ENCODE measurements at regions not wholly inside any gene's neighbourhood (a gene's known extent, or its start where the extent isn't known, plus 50 kb on each side); places are given as distances from the start of the nearest gene placed in this dataset.

- no peak overlapping the region for H3K4me3 Mint-ChIP-seq
- Histone ChIP-seq H3K27ac (ENCODE audit: low read depth, low read length) (no peak overlapping the region), H3K9me3 (ENCODE audit: control insufficient read depth in 2 of 3, low read length in 3 of 3) (no peaks in the 10 kb centered on the region), H3K4me3 (ENCODE audit: low read length) (no peak overlapping the region), H3K36me3 (ENCODE audit: control insufficient read depth in 2 of 3, insufficient read depth in 3 of 3, low read length in 3 of 3) (no peaks in the 10 kb centered on the region), H3K4me1 (ENCODE audit: control insufficient read depth in 2 of 2, insufficient read depth in 2 of 2, low read length in 2 of 2) (no peaks in the 10 kb centered on the region), H3K27me3 (ENCODE audit: control insufficient read depth in 2 of 2, insufficient read depth in 2 of 2, low read length in 2 of 2) (no peaks in the 10 kb centered on the region)
- ChIA-PET CTCF (no interaction called here), POLR2A (no interaction called here)
- DNase-seq (no peak), ATAC-seq (no peak)
- no peaks in the 10 kb centered on the region for H3K4me1 Mint-ChIP-seq
- H3K27ac Mint-ChIP-seq = no peak overlapping the region
- H3K9me3 Mint-ChIP-seq = peaks cover 0 to 3% (median 0%) of the 10 kb centered on the region in 11 donors
- H3K36me3 Mint-ChIP-seq = no peaks in the 10 kb centered on the region
- intact Hi-C loops (cut with micrococcal nuclease) = no loop called here
- H3K27me3 Mint-ChIP-seq = peaks cover 3 to 9% (median 7%) of the 10 kb centered on the region in 5 donors
Measured at GRCh38 chr6:148109732-148110131, 232.9 kb upstream of the SASH1 start.

- no peak overlapping the region for H3K4me3 Mint-ChIP-seq
- intact Hi-C loops (cut with micrococcal nuclease) = no loop called here
- POLR2A ChIA-PET = no interaction called here
- Histone ChIP-seq H3K4me3 (ENCODE audit: low read length) (no peak overlapping the region), H3K27me3 (ENCODE audit: control insufficient read depth in 2 of 2, insufficient read depth in 2 of 2, low read length in 2 of 2) (no peaks in the 10 kb centered on the region), H3K4me1 (ENCODE audit: control insufficient read depth in 2 of 2, insufficient read depth in 2 of 2, low read length in 2 of 2) (no peaks in the 10 kb centered on the region), H3K9me3 (ENCODE audit: control insufficient read depth in 2 of 3, low read length in 3 of 3) (no peaks in the 10 kb centered on the region), H3K27ac (ENCODE audit: low read depth, low read length) (no peak overlapping the region), H3K36me3 (ENCODE audit: control insufficient read depth in 2 of 3, insufficient read depth in 3 of 3, low read length in 3 of 3) (no peaks in the 10 kb centered on the region)
- H3K36me3 Mint-ChIP-seq = no peaks in the 10 kb centered on the region
- ATAC-seq (no peak), DNase-seq (no peak)
- H3K9me3 Mint-ChIP-seq = peaks cover 0 to 3% (median 0%) of the 10 kb centered on the region in 11 donors
- peaks cover 0 to 8% (median 4%) of the 10 kb centered on the region in 5 donors for H3K27me3 Mint-ChIP-seq
- CTCF ChIA-PET = no interaction called here
- H3K4me1 Mint-ChIP-seq = no peaks in the 10 kb centered on the region
- H3K27ac Mint-ChIP-seq = no peak overlapping the region
Measured at GRCh38 chr6:148110925-148111324, 231.7 kb upstream of the SASH1 start.

GRCh38 chr6:148112851-148113319 lies 229.8 kb upstream of the SASH1 start:
- peaks cover 0 to 3% (median 0%) of the 10 kb centered on the region in 11 donors for H3K9me3 Mint-ChIP-seq
- intact Hi-C loops (cut with micrococcal nuclease) = no loop called here
- H3K4me1 Mint-ChIP-seq = no peaks in the 10 kb centered on the region
- Histone ChIP-seq H3K27me3 (ENCODE audit: control insufficient read depth in 2 of 2, insufficient read depth in 2 of 2, low read length in 2 of 2) (no peaks in the 10 kb centered on the region), H3K4me3 (ENCODE audit: low read length) (no peak overlapping the region), H3K36me3 (ENCODE audit: control insufficient read depth in 2 of 3, insufficient read depth in 3 of 3, low read length in 3 of 3) (no peaks in the 10 kb centered on the region), H3K27ac (ENCODE audit: low read depth, low read length) (no peak overlapping the region), H3K4me1 (ENCODE audit: control insufficient read depth in 2 of 2, insufficient read depth in 2 of 2, low read length in 2 of 2) (no peaks in the 10 kb centered on the region), H3K9me3 (ENCODE audit: control insufficient read depth in 2 of 3, low read length in 3 of 3) (no peaks in the 10 kb centered on the region)
- ChIA-PET CTCF (no interaction called here), POLR2A (no interaction called here)
- ATAC-seq (no peak), DNase-seq (no peak)
- peaks cover 0 to 8% (median 4%) of the 10 kb centered on the region in 5 donors for H3K27me3 Mint-ChIP-seq
- no peaks in the 10 kb centered on the region for H3K36me3 Mint-ChIP-seq
- H3K27ac Mint-ChIP-seq = no peak overlapping the region
- no peak overlapping the region for H3K4me3 Mint-ChIP-seq

GRCh38 chr6:148116001-148116400 lies 226.6 kb upstream of the SASH1 start:
- H3K4me3 ChIP-seq (ENCODE audit: low read length) = no peak overlapping the region
- ChIA-PET CTCF (no interaction called here), POLR2A (no interaction called here)
- peak overlapping the region in 1 of 9 donors; percentile 22 for H3K27ac Mint-ChIP-seq
- ATAC-seq (no peak), DNase-seq (no peak)
- H3K27me3 ChIP-seq (ENCODE audit: control insufficient read depth in 2 of 2, insufficient read depth in 2 of 2, low read length in 2 of 2) = no peaks in the 10 kb centered on the region
- H3K9me3 ChIP-seq (ENCODE audit: control insufficient read depth in 2 of 3, low read length in 3 of 3) = no peaks in the 10 kb centered on the region
- H3K36me3 Mint-ChIP-seq = no peaks in the 10 kb centered on the region
- no peaks in the 10 kb centered on the region for H3K36me3 ChIP-seq (ENCODE audit: control insufficient read depth in 2 of 3, insufficient read depth in 3 of 3, low read length in 3 of 3)
- no peaks in the 10 kb centered on the region for H3K4me1 Mint-ChIP-seq
- H3K9me3 Mint-ChIP-seq = peaks cover 0 to 2% (median 0%) of the 10 kb centered on the region in 11 donors
- intact Hi-C loops (cut with micrococcal nuclease) = no loop called here
- peaks cover 0 to 4% (median 0%) of the 10 kb centered on the region in 5 donors for H3K27me3 Mint-ChIP-seq
- H3K4me3 Mint-ChIP-seq = no peak overlapping the region
- no peak overlapping the region for H3K27ac ChIP-seq (ENCODE audit: low read depth, low read length)
- H3K4me1 ChIP-seq (ENCODE audit: control insufficient read depth in 2 of 2, insufficient read depth in 2 of 2, low read length in 2 of 2) = no peaks in the 10 kb centered on the region

GRCh38 chr6:148118244-148118643 lies 224.4 kb upstream of the SASH1 start:
- Mint-ChIP-seq H3K27ac (no peak overlapping the region), H3K4me3 (no peak overlapping the region), H3K9me3 (peaks cover 0 to 4% (median 0%) of the 10 kb centered on the region in 11 donors), H3K27me3 (peaks cover 0 to 4% (median 0%) of the 10 kb centered on the region in 5 donors), H3K36me3 (no peaks in the 10 kb centered on the region), H3K4me1 (no peaks in the 10 kb centered on the region)
- H3K4me1 ChIP-seq (ENCODE audit: control insufficient read depth in 2 of 2, insufficient read depth in 2 of 2, low read length in 2 of 2) = no peaks in the 10 kb centered on the region
- H3K36me3 ChIP-seq (ENCODE audit: control insufficient read depth in 2 of 3, insufficient read depth in 3 of 3, low read length in 3 of 3) = no peaks in the 10 kb centered on the region
- ChIA-PET POLR2A (no interaction called here), CTCF (no interaction called here)
- DNase-seq (no peak), ATAC-seq (no peak)
- no peaks in the 10 kb centered on the region for H3K9me3 ChIP-seq (ENCODE audit: control insufficient read depth in 2 of 3, low read length in 3 of 3)
- H3K27ac ChIP-seq (ENCODE audit: low read depth, low read length) = no peak overlapping the region
- intact Hi-C loops (cut with micrococcal nuclease) = no loop called here
- no peaks in the 10 kb centered on the region for H3K27me3 ChIP-seq (ENCODE audit: control insufficient read depth in 2 of 2, insufficient read depth in 2 of 2, low read length in 2 of 2)
- H3K4me3 ChIP-seq (ENCODE audit: low read length) = no peak overlapping the region

- Mint-ChIP-seq H3K27me3 (peaks cover 0 to 17% (median 6%) of the 10 kb centered on the region in 5 donors), H3K9me3 (peaks cover 0 to 2% (median 0%) of the 10 kb centered on the region in 11 donors), H3K4me3 (no peak overlapping the region), H3K36me3 (no peaks in the 10 kb centered on the region), H3K4me1 (no peaks in the 10 kb centered on the region), H3K27ac (no peak overlapping the region)
- Histone ChIP-seq H3K4me1 (ENCODE audit: control insufficient read depth in 2 of 2, insufficient read depth in 2 of 2, low read length in 2 of 2) (no peaks in the 10 kb centered on the region), H3K9me3 (ENCODE audit: control insufficient read depth in 2 of 3, low read length in 3 of 3) (no peaks in the 10 kb centered on the region), H3K4me3 (ENCODE audit: low read length) (no peak overlapping the region), H3K36me3 (ENCODE audit: control insufficient read depth in 2 of 3, insufficient read depth in 3 of 3, low read length in 3 of 3) (no peaks in the 10 kb centered on the region), H3K27ac (ENCODE audit: low read depth, low read length) (no peak overlapping the region), H3K27me3 (ENCODE audit: control insufficient read depth in 2 of 2, insufficient read depth in 2 of 2, low read length in 2 of 2) (no peaks in the 10 kb centered on the region)
- DNase-seq = no peak
- intact Hi-C loops (cut with micrococcal nuclease) = no loop called here
- ChIA-PET CTCF (no interaction called here), POLR2A (no interaction called here)
- ATAC-seq = no peak
Measured at GRCh38 chr6:148128014-148128730, 214.5 kb upstream of the SASH1 start.

GRCh38 chr6:148134592-148134991 lies 208.0 kb upstream of the SASH1 start:
- Histone ChIP-seq H3K9me3 (ENCODE audit: control insufficient read depth in 2 of 3, low read length in 3 of 3) (peaks cover 0 to 7% (median 0%) of the 10 kb centered on the region in 3 experiments), H3K27me3 (ENCODE audit: control insufficient read depth in 2 of 2, insufficient read depth in 2 of 2, low read length in 2 of 2) (no peaks in the 10 kb centered on the region), H3K27ac (ENCODE audit: low read depth, low read length) (no peak overlapping the region), H3K4me1 (ENCODE audit: control insufficient read depth in 2 of 2, insufficient read depth in 2 of 2, low read length in 2 of 2) (no peaks in the 10 kb centered on the region), H3K4me3 (ENCODE audit: low read length) (no peak overlapping the region), H3K36me3 (ENCODE audit: control insufficient read depth in 2 of 3, insufficient read depth in 3 of 3, low read length in 3 of 3) (no peaks in the 10 kb centered on the region)
- Mint-ChIP-seq H3K36me3 (no peaks in the 10 kb centered on the region), H3K27me3 (peaks cover 3 to 14% (median 10%) of the 10 kb centered on the region in 5 donors), H3K4me3 (no peak overlapping the region), H3K9me3 (peaks cover 0 to 16% (median 4%) of the 10 kb centered on the region in 11 donors), H3K27ac (no peak overlapping the region), H3K4me1 (peaks cover 0 to 12% (median 8%) of the 10 kb centered on the region in 7 donors)
- ChIA-PET POLR2A (no interaction called here), CTCF (no interaction called here)
- DNase-seq (no peak), ATAC-seq (no peak)
- intact Hi-C loops (cut with micrococcal nuclease) = no loop called here

All from naive thymus-derived CD4-positive, alpha-beta T cell (primary cell).